ENCODE measurements at regions not wholly inside any gene's neighbourhood (a gene's known extent, or its start where the extent isn't known, plus 50 kb on each side); places are given as distances from the start of the nearest gene placed in this dataset.

DNA sequence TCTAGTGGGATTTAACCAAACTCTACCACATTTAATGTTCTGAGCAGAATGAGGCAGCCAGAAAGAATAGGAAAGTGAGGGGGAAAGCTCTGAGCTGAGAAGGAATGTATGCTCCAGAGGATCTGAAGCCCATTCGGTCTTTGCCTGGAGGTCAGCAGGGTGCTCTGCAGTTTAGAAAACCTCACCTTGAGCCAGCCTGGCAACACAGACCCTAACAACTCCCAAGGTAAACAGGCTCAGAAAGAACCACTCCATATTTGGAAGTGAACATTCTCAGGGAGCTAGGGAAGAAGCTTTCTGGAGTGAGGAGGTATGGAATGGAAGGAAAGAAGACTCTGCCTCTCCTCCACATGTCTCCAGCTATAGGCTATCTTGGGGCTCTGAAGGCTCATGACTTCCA lies 398.8 kb downstream of the SEC16B start:
- DNase-seq, result no peak

DNA sequence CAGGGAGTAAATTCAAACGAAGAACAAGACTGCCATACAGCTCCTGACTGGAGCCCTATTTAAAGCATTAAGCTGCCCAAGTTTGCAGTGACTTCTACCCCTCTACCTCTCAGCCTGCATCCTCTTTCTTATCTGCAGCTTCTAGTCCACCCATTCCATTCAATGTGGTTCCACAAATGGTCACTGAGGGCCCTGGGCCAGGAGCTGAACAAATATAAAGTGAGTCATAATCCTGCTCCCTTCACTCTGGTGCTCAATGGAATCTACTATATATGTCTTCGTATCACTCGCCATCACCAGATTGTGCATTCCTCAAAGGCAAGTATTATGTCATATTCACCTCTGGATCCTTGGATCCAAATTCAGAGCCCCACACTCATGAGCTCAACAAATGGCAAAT lies 398.7 kb downstream of the BRINP2 start:
- DNase-seq, result no peak

DNA sequence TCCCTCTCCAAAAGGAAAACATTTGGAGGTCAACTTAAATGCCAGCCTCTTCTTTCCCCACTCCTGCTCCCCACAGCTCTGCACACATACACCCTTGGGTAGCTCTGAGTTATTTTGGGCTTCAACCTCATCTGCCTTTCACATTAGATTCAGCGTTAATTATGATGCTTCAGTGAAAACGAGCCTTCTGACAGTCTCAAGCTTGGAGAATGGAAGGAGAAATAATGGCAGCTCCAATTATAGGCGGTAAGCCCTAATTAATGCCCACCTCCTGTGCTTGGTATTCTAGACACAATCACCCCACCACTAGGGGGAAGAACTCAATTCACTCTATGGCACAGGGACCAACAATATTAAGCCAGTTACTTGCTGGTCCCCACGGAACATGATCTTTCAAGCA lies 397.9 kb downstream of the BRINP2 start:
- no peak for DNase-seq

DNA sequence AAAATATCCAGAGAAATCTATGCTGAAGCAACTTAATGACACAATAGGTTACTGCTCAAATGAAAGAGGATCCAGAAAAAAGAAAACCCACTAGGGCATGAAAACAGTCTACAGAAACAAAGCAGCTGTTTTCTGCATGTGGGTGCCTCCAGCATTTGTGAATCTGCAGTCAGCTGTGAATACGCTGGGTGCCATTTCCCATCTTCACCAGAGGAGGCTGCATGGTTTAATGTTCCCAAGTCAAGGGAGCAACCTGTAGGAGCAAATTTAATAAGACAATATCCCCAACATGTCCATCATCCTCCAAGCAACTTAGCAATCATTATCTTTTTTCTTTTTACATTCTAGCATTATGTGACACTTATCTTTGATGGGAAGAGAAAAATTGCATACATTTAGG lies 396.6 kb downstream of the BRINP2 start:
- no peak for DNase-seq

DNA sequence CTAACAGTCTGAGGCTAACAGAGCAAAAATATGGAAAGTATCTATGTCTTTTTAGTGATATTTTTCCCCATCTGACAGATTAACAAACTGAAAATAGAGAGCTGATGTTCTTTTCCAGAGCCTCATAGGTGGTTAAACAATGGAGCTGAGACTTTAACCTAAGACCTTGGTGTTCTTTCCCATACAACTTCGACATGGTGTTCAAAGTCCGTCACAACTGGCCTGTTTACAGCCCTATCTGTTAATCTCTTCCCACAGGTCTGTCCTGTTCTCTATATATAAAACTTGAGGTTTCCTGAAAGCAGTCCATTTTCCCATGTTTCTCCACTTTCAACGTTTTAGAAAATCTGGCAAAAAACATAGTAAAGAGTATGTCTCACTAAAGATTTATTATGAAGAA lies 395.7 kb downstream of the BRINP2 start:
- DNase-seq, result no peak

DNA sequence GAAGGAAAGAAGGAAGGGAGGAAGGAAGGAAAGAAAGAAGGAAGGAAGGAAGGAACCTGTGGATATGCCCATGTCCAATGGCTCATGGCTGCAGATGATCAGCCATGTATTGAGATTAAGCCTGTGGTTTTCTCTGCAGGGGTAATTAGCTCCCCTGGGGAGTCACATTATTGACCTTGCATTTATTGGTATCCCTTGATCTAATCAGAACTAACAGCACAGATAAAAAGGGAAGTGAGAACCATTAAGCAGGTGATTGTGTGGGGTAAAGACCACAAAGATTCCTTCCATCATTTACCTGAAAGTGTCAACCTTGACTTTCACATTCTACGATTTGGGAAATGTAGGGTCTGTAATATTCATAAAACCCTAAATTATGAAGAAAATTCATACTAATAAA lies 390.7 kb downstream of the BRINP2 start:
- no peak for DNase-seq

DNA sequence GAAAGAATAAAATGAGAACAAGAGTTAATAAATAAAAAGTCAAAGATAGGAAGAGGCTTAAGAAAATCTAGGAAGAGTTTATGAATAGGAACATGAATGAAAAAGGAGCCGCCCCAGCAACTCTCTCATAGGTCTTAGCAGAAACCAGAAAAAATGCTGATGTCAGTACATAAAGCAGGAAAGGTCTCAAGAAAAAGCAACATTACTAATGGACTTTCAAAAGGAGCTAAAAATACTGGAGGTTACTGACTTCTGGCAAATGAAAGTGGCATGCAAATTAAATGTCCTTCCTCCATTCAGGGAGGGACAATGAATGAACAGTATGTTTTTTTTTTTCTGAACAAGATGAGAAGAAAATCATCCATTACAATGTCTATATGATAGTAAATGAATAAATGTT lies 387.6 kb downstream of the BRINP2 start:
- no peak for DNase-seq

DNA sequence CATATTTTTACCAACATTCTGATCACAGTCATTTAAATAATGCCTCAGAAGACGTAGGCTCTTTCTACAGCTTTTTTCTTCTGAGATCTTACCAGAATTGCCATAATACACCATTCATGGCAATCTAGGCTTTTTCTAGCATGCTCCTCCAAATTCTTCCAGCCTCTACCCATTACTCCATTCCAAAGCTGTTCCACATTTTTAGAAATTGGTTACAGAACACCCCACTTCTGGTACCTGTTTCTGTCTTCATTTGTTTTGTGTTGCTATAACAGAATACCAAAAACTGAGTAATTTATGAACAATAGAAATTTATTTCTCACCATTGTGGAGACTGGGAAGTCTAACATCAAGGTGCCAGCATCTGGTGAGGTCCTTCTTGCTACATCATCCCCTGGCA lies 385.4 kb downstream of the BRINP2 start:
- DNase-seq, result no peak

DNA sequence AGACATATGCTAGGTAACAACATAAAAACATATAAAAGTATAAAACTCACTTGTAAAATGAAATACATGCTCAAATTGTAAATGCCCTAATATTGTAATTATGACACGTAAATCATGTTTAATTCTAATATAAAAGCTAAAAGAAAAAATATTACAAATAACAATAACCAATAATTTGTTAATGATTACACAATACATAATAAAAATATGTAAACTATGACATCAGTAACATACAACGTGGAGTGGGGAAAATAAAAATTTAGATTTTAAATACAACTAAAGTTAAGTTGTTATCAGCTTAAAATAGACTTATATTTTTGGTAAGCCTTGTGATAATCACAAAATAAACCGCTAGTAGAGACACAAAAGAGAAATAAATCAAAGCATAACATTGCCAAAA lies 376.4 kb downstream of the BRINP2 start:
- no peak for DNase-seq

DNA sequence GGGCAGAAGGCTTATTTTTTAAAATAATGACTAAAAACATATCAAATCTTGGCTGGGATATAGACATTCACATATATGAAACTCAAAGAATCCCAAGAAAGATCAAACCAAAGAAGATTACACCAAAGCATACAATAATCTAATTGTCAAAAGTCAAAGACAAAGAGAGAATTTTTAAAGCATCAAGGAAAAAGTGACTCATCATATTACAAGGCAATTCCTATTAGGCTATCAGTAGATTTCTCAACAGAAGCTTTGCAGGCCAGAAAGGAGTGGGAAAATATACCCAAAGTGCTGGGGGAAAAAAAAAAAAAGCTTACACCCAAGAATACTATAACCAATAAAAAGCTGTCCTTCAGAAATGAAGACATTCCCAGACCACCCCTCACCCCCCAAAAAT lies 375.6 kb downstream of the BRINP2 start:
- DNase-seq, result no peak

DNA sequence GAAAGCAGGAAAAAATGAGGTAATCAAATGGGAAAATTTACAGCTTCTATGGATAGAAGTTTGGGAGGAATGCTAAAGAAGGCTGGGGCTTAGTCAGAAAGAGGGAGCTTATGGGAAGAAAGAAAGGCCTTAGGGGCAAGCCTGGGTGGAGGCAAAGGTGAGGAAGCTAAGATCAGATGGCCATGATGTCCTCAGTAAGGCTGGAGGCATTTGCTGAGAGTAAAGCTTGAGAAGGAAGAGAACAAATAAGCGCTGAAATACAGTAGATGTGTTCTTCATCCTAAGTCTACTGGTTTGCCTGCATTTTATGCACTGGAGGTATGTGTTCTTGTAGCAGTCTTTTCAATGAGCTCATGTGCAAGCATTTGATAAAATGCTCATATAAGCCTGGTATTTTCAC lies 355.4 kb downstream of the BRINP2 start:
- no peak for DNase-seq

DNA sequence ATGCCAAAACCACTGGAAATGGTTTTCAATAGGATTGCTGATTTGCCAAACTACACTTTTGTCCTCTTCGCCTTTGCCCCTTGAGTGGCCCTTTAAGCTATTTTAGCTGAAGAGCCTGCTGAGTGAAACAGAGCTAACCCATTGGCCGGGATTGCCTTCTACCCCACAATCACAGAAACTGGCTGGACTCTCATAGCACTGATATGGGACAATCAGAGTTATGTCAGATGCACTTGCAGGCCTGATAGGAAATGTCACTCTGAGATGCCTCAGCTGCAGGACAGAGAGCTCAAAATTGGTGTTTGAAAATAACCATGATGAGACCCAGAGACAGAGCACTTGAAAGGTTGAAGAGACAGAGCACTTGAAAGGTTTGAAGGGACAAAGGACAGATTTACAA lies 354.4 kb downstream of the BRINP2 start:
- no peak for DNase-seq

DNA sequence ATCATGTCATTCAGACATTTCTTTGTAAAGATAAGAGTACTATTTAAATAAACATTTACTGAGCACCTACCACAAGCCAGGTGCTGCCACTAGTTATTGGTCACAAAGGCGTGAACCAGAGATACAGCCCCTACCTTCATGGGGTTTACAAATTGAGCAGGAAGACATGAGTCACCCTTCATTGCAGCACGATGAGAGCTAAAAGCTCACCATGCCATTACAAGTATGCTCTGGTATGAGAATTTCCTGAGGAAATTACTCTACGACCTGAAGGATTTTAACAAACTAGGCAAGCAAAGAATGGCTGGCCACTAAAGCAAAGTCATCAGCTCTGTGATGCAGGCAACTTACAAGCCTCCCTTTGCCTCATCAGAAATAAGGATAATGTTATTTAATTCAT lies 346.8 kb downstream of the BRINP2 start:
- no peak for DNase-seq

DNA sequence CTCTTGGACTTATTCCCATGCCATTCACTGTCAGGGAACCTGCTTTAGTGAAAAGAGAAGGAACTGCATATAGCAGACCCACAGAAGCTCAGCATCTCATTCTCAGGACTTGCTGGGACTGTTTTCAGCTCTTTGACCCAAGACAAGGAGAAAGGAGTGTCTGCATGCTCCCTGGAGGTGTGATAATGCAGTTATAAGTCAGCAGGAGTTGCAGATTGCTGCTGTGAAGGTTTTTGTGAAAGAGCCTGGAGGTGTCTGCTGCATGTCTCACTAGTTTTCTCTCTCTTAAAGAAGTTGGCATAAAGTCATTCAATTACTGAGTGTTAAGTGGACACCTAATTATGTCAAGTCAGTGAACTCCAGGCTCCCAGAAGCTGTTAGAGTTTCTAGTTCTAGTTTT lies 343.4 kb downstream of the BRINP2 start:
- DNase-seq, result no peak

DNA sequence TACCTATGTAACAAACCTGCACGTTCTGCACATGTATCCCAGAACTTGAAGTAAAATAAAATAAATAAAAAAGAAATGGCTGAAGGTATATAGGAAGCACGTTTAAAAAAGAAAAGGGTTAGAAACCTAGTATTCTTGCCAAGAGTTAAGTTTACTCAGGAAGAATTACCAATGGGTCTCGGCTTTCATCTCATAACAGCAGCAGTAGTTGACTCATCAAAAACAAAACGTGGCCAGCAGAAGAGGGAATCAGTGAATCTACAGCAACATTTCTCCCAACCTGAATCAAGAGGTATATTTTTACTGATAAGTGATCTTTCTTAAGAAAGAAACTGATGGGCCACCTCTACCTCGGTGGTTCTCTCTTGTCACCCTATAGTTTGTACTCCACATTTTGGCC lies 340.3 kb downstream of the BRINP2 start:
- no peak for DNase-seq

DNA sequence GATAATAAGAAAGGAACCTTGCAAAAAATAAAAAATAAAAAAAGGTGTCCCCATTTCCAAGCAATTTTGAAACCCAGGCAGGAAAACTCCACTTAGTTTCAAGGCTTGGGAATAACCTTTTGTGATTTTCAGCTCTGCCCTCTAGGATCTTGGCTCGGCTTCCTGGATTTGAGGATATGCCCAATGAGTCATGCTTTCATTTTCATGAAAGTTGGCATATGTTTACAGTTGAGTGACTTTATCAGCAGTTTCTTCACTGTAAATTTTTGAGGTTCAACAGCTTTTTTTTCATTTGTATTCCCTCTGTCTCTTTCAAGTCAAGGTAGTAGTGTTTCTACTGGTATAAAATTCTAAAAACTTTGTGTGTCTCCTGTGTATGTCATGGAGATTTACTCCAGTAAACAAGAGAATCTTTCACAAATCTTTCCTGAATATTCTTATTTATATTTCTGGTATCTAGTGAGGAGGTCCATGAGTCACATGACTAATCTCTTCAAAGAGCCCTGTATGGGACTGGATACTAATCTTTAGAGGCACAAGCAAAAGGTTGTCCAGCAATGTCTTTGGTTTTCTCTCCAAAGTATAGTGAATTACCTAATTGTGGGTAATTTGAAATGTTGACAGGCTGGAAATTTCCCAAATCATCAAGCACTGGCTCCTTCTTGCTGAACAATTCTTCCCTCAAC lies 335.3 kb downstream of the BRINP2 start:
- no peak for DNase-seq

DNA sequence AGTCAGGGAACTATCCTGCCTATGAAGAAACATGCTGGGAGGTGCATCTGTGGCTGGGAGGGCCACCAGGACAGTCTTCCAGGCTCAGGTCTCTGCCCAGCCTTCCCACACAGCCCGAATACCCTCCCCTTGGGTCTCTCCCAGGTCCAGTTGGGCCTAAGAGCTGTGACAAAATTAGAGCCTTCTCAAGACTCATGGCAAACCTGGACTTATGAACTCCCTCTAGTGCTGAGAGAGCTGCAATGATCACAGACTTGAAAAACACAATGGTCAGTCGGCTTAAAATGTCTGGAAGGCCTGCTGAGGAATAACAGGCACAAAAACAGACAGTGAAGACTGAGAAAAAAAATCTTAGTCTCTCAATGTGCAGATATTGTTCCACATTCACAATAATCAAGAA lies 325.1 kb downstream of the BRINP2 start:
- DNase-seq, result no peak

DNA sequence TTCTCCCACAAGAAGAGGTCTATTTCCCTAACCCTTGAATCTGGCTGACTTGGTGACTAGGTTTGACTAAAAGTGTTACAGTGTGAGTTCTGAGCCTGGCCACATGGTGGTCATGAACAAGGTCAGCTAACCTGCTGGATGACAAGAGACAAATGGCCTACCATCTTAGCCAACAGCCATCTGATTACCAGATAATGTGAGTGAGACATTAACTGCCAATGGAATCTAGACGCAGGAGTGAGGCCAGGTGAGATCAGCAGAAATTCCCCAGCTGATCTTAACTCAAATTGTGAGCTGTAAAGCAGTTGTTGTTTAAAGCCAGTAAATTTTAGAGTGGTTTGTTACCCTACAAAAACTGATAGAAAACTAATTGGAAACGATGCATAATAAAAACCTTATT lies 320.0 kb downstream of the BRINP2 start:
- DNase-seq, result no peak

DNA sequence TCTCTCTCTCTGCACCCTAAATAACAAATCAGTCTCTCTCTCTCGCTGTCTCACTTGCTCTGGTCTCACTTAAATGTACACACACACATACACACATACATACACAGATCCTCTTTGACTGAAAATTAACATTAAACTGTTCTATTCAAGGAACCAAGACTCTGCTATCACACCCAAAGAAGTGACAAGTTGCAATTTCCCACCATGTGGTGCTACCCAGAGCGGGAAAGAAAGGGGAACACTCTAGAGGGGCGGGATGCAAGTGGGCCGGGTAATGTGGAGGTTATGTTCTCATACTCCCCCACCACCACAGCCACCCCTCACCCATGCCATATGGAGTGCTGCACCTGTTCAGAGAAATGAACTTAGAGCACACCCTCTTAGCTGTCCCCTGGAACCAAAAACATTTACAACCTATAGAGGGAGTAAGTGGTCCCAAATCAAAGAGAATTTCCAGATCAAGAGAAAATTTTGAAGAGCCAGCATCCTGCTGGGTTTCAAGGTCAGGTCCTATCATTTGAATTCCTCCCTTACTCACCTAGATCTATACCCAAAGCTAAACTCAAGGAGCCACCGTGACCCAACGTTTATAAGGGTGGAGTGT lies 319.4 kb downstream of the BRINP2 start:
- DNase-seq, result no peak

DNA sequence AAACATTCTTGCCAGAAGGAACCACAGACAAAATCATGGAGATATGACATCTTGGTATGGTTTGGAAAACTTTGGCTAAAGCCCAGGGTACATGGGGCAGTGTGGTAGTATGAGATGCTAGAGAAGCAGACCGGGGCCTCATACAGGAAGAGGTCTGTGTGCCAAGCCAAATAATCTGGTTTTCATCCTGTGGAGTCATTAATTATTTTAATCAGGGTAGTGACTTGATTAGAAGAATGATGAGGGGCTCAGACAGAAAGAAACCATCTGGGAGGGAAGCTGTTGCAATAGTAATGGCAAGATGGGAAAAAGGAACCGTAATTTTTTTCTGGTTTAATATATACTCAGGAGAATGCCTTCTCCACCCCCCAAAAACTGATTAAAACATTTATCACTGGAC lies 318.0 kb downstream of the BRINP2 start:
- no peak for DNase-seq

DNA sequence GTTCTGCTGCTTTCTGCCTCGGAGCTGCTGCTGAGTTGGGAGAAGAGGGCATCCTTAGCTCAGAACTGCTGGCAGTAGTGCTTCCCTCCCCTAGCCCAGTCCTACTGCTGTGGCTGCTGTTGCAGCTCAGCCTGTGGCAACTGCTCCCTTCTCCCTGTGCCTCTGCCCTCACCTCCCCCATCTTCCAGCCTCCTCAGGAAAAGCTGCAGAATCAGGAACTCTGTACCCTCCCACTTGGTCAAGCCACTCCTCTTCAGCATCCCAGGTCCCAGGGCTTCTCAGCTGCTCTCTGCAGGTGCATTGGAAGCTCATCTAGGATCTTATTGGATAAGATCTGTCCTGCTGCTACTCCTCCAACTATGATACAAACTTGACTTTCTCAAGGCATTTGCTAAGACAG lies 316.7 kb downstream of the BRINP2 start:
- DNase-seq, result no peak

DNA sequence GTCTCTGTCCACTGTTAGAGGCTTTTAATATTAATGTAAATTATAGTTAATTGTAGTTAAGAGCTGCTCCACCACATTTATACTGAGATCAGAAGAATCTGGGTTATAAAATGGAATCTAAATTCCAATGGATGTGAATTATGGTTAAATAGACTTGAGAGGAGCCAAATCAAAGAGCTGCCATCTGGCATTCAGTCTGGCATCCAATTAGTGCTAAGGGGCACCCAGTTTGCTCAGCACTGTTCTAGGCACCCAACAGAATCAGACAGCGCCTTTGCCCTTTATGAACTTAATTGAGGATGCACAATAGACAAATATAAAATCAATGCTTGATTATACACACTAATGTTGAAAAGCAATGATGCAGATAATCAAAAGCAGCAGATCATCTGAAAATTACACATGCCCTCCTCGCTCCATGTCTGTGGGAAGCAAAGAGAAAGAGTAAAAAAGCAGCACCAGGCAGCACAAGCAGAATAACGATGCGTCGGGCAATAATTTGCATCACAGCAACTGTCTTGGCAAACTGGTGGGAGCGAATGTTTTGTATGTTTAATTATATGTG lies 310.1 kb downstream of the BRINP2 start:
- no peak for DNase-seq

DNA sequence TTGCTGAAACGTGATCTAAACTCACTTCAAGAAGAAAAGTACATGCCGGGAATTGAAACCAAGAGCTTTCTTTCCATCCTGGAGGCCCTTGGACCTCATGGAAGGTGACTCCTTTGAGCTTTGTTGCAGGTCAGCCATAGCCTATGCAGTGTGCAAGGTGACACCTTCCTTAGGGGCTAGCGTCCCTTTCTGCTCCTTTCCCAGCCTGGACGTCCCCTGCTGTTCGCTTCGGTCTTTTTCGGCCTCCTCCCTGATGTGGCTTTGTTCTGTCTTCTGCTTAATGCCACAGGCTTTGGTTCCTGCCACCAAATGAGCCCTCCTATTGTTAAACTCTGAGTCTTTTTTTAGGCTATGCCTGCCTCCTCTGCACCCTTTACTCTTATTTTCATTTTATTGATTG lies 308.8 kb downstream of the BRINP2 start:
- no peak for DNase-seq

DNA sequence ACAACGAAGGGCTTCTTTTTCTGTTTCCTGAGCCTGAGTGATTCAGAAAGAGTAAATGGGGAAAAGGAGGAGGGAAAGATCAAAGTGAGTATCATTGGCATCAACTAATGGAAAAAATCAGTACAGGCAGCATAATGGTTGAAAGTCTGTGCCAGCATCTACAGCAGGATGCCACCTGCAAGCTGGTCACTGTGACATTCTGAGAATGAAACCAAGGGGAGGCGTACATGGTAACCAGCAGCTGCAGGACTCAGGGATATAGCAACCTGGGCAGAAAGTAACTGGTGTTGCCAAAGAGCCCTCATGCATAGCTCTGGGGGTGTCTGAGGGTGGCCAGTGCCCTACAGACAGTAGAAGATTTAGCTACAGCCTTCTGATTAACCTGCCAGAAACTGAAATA lies 305.9 kb downstream of the BRINP2 start:
- no peak for DNase-seq

All from skin of body (tissue), 1 donor.